ENCODE measurements at regions not wholly inside any gene's neighbourhood (a gene's known extent, or its start where the extent isn't known, plus 50 kb on each side); places are given as distances from the start of the nearest gene placed in this dataset.

DNA sequence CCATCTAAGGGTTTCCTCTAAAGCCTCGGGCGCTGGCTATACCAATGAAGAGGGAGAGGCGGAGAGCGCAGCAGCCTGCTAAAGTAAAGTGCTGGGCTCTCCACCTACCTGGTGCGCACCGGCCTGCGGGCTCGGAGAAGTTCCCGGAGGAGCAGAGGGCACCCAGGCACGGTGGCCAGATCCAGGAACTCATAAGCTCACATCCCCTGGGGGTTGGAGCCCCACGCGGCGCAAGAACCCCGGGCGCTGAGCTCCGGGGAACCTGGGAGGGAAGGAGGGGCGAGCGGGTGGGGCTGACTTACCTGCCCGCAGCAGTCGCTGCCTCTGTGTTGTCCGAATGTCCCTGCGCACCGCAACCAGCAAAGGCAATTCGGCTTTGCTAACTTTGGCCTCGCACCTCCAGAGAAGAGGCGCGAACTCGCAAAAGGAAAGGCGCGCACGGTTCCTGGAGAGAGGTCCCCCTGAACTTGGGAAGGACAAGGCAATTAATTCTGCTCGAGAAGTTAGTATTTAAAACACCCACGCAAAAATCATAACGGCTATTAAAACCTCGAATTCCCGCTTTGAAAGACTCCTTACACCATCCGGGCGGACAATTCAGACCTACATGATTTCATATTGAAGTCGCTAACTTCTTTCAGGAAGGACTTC, 127.6 kb upstream of the C11orf58 start:
- in situ Hi-C loops (cut with HindIII; ENCODE audit: low sequenced_read_pairs): no loop called here
- no peak overlapping the region for H3K4me3 ChIP-seq (ENCODE audit: low read depth, low read length)
- no peak for DNase-seq (ENCODE audit: low read depth, low spot score)

DNA sequence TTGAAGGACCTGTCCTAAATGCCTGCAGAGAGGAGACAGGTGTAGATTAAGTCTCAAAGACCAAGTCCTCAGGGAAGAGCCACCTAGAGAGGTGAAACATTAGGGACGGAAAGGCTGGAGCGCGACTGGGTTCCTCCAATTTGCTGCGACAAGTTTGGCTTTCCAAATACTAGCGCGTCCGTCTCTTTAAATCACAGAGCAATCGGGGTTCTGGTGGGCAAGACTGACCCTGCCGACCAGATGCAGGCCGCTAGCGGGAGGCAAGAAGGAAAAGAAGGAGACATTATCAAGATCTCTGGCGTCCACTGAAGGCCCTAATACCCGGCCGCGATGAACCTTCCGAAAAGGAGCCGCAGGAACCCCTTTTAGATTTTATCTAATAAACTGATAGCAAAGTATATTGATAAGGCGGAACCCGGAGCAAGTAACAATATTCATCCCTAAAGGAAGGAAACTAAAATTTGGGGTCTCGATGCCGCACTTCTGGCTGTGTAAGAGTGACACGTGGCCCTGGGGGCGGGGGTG, 128.2 kb upstream of the C11orf58 start:
- no peak overlapping the region for H3K4me3 ChIP-seq (ENCODE audit: low read depth, low read length)
- in situ Hi-C loops (cut with HindIII; ENCODE audit: low sequenced_read_pairs): no loop called here
- no peak for DNase-seq (ENCODE audit: low read depth, low spot score)
- TF ChIP-seq, protein P1, sequence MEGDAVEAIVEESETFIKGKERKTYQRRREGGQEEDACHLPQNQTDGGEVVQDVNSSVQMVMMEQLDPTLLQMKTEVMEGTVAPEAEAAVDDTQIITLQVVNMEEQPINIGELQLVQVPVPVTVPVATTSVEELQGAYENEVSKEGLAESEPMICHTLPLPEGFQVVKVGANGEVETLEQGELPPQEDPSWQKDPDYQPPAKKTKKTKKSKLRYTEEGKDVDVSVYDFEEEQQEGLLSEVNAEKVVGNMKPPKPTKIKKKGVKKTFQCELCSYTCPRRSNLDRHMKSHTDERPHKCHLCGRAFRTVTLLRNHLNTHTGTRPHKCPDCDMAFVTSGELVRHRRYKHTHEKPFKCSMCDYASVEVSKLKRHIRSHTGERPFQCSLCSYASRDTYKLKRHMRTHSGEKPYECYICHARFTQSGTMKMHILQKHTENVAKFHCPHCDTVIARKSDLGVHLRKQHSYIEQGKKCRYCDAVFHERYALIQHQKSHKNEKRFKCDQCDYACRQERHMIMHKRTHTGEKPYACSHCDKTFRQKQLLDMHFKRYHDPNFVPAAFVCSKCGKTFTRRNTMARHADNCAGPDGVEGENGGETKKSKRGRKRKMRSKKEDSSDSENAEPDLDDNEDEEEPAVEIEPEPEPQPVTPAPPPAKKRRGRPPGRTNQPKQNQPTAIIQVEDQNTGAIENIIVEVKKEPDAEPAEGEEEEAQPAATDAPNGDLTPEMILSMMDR (IDR thresholded peaks at IDR 0.05; ENCODE audit: low read depth, low read length): no peak

More for the DNA sequence above, 127.6 kb upstream of the C11orf58 start:
- TF ChIP-seq, protein P1 (IDR thresholded peaks at IDR 0.05; ENCODE audit: low read depth, low read length): no peak

DNA sequence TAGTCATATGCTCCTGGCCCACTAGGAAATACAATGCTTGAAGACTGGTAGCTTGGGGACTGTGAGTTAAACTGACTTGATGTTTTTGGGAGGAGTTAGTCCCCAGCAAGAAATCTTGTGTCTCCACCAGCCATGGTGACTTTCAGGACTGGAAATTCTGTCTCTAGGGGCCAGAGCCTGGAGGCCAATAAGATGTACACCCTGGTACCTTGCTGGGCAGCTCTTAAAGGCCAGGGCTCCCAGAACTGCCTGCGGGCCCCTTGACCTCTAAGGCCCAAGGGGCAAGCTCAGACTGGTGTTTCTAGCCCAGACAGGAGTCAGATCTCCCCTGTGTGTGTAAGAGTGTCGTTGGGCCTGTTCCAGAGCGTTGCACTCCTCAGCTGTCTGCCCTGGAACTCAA, 128.7 kb upstream of the C11orf58 start:
- H3K4me3 ChIP-seq (ENCODE audit: low read depth, low read length): no peak overlapping the region
- no peak for DNase-seq (ENCODE audit: low read depth, low spot score)
- in situ Hi-C loops (cut with HindIII; ENCODE audit: low sequenced_read_pairs): no loop called here
- TF ChIP-seq, protein P1 (IDR thresholded peaks at IDR 0.05; ENCODE audit: low read depth, low read length): no peak

DNA sequence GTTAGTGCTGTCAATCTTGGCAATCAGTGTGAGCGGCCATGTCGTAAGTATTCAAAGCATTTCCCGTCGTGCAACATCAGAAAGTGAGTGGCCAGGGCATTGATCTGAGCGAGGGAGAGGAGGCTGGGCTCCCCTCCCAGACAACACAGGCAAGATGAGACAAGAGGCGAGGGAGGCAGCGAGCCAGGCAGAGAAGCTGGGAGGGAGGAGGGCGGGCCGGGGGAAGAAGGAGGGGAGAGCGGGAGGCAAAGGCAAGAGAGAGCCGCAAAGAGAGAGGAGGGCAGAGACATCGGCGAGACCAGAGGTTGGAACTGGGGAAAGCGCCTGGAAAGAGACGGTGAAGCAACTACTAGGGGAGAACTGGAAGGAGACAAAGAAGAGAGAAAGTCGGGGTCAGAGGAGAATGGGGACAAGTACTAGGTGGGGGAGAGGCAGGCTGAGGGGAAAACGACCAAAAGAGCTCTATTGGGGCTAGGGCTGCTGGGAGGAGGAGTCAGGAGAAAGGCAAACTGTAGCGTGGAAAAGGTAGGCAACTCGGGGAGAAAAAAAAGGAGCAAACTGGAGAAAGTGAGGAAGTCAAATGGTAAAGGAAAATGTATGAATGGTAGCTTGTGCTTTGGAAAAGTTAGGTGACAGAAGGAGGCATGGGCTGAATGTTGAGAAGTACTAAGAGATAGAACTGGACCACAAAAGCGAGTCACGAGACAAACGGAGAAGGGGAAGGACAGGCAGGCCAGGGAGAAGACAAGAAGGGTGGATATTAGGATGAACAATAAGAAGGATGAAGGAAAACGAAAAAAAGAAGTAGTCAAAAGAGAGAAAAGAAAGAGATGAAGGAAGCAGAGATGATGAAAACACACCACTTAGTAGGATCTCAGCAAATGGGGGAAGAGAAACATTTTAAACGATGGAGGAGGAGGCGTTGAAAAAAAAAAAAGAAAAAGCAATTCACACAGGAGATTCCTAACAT, 130.5 kb upstream of the C11orf58 start:
- peak overlapping the region; percentile 63 for H3K4me3 ChIP-seq (ENCODE audit: low read depth, low read length)

DNA sequence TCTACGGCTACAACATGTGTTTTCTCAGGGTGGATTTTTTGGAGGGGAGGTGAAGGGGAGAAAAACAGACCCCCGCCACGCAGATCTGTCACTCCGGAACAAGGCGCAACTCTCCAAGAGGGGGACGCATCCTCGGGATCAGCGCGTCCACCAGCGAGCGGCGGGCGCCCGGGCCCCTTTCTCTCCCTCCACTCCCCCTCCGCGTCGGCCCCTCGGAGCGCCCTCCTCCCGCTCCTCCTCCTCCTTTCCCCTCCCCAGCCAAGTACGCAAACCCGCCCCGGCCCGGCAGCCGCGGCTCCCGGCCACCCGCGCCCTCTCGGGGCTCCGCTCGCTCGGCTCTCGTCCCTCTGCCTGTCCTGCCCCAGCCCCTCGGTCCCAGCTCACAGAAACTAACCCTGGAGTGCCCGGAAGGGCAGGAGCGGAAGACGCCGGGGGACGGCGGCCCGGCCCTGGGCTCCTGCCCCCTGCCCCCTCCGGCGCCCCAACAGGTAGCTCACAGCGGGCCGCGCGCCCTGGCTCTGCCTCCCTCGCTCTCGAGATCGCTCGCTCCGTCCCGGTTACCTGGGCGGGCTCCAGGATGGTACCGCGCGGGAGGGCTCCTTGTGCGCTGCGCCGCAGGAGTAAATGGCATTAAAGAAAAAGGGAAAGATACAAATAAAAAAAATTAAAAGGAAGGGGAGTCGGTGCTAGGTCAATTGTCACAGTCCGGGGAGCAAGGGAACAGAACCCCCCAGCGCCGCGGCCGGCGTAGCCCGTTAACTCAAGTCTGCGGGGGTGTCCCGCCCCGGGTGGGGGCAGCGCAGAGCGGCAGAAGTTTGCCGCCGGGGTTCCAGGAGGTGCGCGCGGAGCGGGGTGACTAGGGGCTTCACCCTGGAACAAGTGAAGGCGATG, 131.4 kb upstream of the C11orf58 start:
- DNase-seq (ENCODE audit: low read depth, low spot score): peak; percentile 30
- TF ChIP-seq, protein P1 (IDR thresholded peaks at IDR 0.05; ENCODE audit: low read depth, low read length): no peak
- in situ Hi-C loops (cut with HindIII; ENCODE audit: low sequenced_read_pairs): no loop called here
- H3K4me3 ChIP-seq (ENCODE audit: low read depth, low read length): peak overlapping the region; percentile 63

More for the DNA sequence above, 130.5 kb upstream of the C11orf58 start:
- in situ Hi-C loops (cut with HindIII; ENCODE audit: low sequenced_read_pairs): no loop called here
- TF ChIP-seq, protein P1 (IDR thresholded peaks at IDR 0.05; ENCODE audit: low read depth, low read length): no peak
- peak; percentile 71 for DNase-seq (ENCODE audit: low read depth, low spot score)
